GM10266 (cell line): ENCODE measurements at regions not wholly inside any gene's neighbourhood (a gene's known extent, or its start where the extent isn't known, plus 50 kb on each side); places are given as distances from the start of the nearest gene placed in this dataset.

Experiments used
- DNase-seq: peaks from one replicate; pipeline ENCODE4 v3.0.0; 2012; ENCODE audit errors: extremely low spot score
- TF ChIP-seq, protein P1 (sequence below): IDR thresholded peaks from 2 replicates; pipeline ENCODE4 v1.5.1; 2012; ENCODE audit warnings: mild to moderate bottlenecking, low read depth; ENCODE audit not compliant: control insufficient read depth, insufficient read depth; ENCODE audit errors: missing control alignments

DNA sequence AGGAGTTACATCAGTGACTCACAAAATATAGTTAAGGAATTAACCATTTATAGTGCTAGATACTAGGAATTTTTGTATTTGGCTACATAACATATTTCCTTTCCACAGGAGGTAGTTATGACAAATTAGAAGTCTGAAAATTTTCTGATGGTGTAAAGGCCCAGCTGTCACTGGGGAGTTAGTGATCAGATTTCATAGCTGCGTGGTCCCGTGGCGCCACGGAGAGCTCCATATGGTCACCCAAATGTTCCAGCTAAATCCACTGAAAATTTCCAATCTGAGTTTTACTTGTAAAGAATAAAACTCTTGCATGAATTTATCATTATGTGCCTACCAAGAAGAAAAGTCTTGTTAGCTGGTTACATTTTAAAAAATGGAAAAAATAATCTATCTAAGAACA, 368.9 kb upstream of the PLSCR5 start:
- TF ChIP-seq, protein P1, sequence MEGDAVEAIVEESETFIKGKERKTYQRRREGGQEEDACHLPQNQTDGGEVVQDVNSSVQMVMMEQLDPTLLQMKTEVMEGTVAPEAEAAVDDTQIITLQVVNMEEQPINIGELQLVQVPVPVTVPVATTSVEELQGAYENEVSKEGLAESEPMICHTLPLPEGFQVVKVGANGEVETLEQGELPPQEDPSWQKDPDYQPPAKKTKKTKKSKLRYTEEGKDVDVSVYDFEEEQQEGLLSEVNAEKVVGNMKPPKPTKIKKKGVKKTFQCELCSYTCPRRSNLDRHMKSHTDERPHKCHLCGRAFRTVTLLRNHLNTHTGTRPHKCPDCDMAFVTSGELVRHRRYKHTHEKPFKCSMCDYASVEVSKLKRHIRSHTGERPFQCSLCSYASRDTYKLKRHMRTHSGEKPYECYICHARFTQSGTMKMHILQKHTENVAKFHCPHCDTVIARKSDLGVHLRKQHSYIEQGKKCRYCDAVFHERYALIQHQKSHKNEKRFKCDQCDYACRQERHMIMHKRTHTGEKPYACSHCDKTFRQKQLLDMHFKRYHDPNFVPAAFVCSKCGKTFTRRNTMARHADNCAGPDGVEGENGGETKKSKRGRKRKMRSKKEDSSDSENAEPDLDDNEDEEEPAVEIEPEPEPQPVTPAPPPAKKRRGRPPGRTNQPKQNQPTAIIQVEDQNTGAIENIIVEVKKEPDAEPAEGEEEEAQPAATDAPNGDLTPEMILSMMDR = no peak
- no peak for DNase-seq

DNA sequence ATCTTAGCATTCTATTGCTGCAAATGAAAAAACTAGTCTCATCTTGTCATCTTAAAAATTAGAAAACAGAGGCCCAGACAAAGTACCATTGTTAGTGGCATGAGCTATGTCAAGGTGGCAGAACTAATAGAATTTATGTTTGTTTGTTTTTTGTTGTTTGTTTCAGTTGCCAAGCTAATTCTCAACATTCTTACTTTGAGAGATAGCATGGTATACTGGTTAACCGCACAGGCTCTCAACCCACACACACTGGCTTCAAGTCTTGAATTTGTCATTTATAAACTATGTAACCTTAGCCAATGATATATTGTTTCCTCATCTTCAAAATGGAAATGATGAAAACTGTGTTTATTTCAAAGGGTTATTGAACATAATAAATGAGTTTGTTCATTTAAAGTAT, 367.6 kb upstream of the PLSCR5 start:
- DNase-seq = no peak
- TF ChIP-seq, protein P1 = no peak

DNA sequence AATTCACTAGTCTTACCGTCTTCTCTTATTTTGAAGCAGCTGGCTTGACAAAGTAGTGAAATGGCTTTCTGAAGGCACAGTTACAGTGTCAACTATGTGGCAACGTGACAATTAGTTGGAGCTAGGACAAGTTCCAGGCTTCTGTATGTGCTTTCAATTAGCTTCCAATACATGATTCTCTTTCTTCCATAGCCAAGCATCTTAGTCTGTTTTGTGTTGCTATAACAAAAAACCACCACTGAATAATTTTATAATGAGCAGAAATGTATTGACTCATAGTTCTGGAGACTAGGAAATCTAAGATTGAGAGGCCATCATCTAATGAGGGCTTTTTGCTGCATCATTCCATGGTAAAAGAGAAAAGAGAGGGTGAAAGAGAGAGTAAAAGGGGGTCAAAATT, 365.1 kb upstream of the PLSCR5 start:
- TF ChIP-seq, protein P1 = no peak
- DNase-seq = no peak

DNA sequence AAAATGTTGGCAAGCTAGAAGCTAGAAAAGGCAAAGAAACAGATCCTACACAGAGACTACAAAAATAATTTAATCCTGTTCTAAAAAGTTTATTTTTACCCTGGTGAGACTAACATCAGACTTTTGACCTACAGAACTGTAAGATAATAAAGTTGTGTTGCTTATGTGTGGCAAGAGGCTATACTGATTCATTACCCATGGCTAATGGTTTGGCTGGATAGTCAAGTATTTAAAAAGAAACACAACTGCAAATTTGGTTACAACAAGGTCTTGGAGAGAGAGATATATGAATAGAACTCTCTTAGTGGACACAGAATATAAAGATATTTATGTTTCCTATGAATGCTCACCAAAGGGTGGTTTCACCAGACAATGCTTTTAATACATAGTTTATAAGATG, 364.2 kb upstream of the PLSCR5 start:
- TF ChIP-seq, protein P1 = no peak
- no peak for DNase-seq

DNA sequence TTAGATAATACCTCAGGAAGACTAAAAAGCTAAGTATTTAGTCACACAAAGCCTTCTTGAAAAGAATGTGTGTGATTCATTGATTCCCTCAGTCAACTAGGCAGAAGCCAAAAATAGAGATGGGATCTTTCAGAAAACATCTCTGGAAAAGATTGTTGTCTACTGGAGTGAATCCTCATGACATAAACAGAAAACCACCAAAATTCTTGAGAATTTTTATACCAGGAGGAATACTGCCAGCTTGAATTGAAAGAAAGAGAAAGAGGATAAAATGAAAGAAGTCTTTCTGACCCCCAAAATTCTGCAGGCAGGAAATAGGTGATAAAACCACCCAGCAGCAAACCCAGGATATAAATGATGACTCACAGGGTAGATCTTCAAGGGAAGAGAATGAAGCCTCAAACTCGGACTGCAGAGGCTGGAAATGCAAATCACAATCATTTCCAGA, 363.1 kb upstream of the PLSCR5 start:
- TF ChIP-seq, protein P1 = no peak
- no peak for DNase-seq

DNA sequence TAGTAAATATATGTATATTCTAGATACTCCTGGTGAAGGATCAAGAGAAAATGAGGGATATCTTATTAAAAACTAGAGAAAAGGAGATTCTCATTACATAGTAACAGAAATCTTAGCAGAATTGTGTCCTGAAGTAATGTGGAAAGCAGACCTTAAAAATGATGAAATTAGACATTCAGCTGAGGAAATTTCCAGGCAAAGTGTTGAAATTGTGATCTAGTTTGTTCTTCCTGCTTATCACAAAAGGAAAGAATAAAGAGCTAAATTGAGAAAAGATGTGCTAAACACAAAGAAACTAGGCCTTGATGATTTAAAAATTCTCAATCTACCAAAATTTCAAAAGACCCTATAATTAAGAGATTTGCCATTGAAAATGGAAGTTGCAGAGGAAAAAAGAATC, 362.6 kb upstream of the PLSCR5 start:
- no peak for DNase-seq
- TF ChIP-seq, protein P1 = no peak

DNA sequence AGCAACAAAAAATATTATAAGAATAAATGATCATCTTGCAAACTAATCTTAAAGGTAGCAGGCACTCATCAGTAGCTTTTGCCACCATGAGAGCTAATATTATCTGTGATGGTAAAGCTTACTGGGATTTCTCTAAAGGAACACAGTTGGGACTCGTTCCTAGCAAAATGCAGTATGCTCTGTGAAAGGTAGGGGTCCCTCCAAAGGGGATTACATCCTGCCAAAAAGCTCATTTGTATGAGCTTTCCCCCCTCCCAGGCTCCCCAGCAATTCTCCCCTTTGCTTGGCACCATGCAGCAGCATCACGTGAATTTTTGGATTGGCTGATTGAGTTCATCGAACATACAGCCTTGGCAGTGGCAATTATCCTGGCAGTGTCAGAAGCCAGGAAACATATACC, 361.0 kb upstream of the PLSCR5 start:
- TF ChIP-seq, protein P1 = no peak
- no peak for DNase-seq
